HL-60 (cell line): ENCODE measurements at regions not wholly inside any gene's neighbourhood (a gene's known extent, or its start where the extent isn't known, plus 50 kb on each side); places are given as distances from the start of the nearest gene placed in this dataset.

ENCODE experiments used
- CTCF ChIP-seq: IDR thresholded peaks from one replicate; pipeline ENCODE4 v1.5.1; 2011; ENCODE audit warnings: low read length, control low read depth, inconsistent platforms; ENCODE audit not compliant: insufficient read depth
- GABPA ChIP-seq: IDR thresholded peaks from 2 replicates; pipeline ENCODE4 v1.6.1; 2012; ENCODE audit warnings: low read depth
- POLR2AphosphoS5 ChIP-seq: IDR thresholded peaks from 2 replicates; pipeline ENCODE4 v1.6.1; 2012; ENCODE audit warnings: low read depth
- REST ChIP-seq: IDR thresholded peaks from 2 replicates; pipeline ENCODE4 v1.6.1; 2012; ENCODE audit warnings: low read depth; ENCODE audit not compliant: insufficient replicate concordance

- TF ChIP-seq CTCF (no peak), REST (no peak), POLR2AphosphoS5 (no peak), GABPA (no peak)
Measured at GRCh38 chr9:106745457-106745856, 117.5 kb upstream of the ZNF462 start.
